Transverse colon (tissue), 4 donors: ENCODE measurements at regions not wholly inside any gene's neighbourhood (a gene's known extent, or its start where the extent isn't known, plus 50 kb on each side); places are given as distances from the start of the nearest gene placed in this dataset.
"Not testable (repeated sequence)": the region's sequence is repeated elsewhere in the genome, so short reads cannot be mapped to it uniquely, and the experiment has no call there.

ENCODE experiments used
- DNase-seq: peaks from one replicate; pipeline ENCODE4 v3.0.0-alpha.2; 2019
- H3K27ac ChIP-seq, 4 donors: fragments of 200-600 bp; sonication (generic); 2 replicates each; pipeline ENCODE4 v1.5.1; 2016 to 2018; ENCODE audit warnings: inconsistent platforms in 4 of 4
- H3K27me3 ChIP-seq: fragments of 200-600 bp; sonication (generic); 2 replicates; pipeline ENCODE4 v1.5.1; 2017; ENCODE audit warnings: inconsistent platforms
- H3K36me3 ChIP-seq, 4 donors: fragments of 200-600 bp; sonication (generic); 2 replicates each; pipeline ENCODE4 v1.5.1; 2017 to 2019; ENCODE audit warnings: inconsistent platforms in 4 of 4
- H3K4me1 ChIP-seq, 4 donors: fragments of 200-600 bp; sonication (generic); 2 replicates each; pipeline ENCODE4 v1.5.1; 2017 to 2020; ENCODE audit warnings: inconsistent platforms in 4 of 4
- H3K4me3 ChIP-seq, 4 donors: fragments of 200-600 bp; sonication (generic); 1 replicate in 1 of 4; 2 replicates in 3 of 4; pipeline versions ENCODE4 v1.5.1 to v1.6.1; 2017 to 2019; ENCODE audit warnings: inconsistent platforms in 4 of 4
- H3K9me3 ChIP-seq, 2 donors: fragments of 200-600 bp; sonication (generic); 2 replicates each; pipeline ENCODE4 v1.5.1; 2017 to 2019; ENCODE audit warnings: inconsistent platforms in 2 of 2
- EP300 ChIP-seq: sonication (generic); formaldehyde crosslinking; IDR thresholded peaks from one replicate; pipeline ENCODE4 v1.6.1; 2017; ENCODE audit warnings: antibody characterized with exemption, low read depth
- POLR2A ChIP-seq: fragments of 450-650 bp; IDR thresholded peaks from one replicate; pipeline ENCODE4 v1.6.1; 2016; ENCODE audit warnings: antibody characterized with exemption, mild to moderate bottlenecking, moderate library complexity
- POLR2AphosphoS5 ChIP-seq, 3 donors: sonication (generic); formaldehyde crosslinking; IDR thresholded peaks; one replicate each; pipeline ENCODE4 v1.6.1; 2016; ENCODE audit warnings: antibody characterized with exemption in 3 of 3
- WGBS, 2 donors: methylation state at CpG; one replicate each; pipeline ENCODE4 v1.1.5; 2018; ENCODE audit warnings: low coverage in 1 of 2; 5-methylcytosine and 5-hydroxymethylcytosine counted together
- in situ Hi-C, 4 donors: fragments of 200-750 bp; cut with MboI; loops; one replicate each; pipeline versions ENCODE4 v1.15.0 to v1.15.1; 2017; ENCODE audit warnings: low sequenced_read_pairs in 3 of 4, low pct_ligation_motif_present in 1 of 4, low pct_unique_long_range_greater_than_20kb in 1 of 4
- intact Hi-C: fragments of 100-400 bp; cut with DNase I; formaldehyde crosslinking; loops from one replicate; pipeline ENCODE4 v1.15.1; 2023; ENCODE audit warnings: low total_unique reads
- TF ChIP-seq, protein P1 (sequence below), 5 experiments: fragments of 200-600 bp in 3 of 5; fragments of 450-650 bp in 2 of 5; sonication (generic) in 3 of 5; IDR thresholded peaks; 1 replicate in 2 of 5; 2 replicates in 3 of 5; pipeline ENCODE4 v1.5.1; 2016 to 2017; ENCODE audit warnings: antibody characterized with exemption in 5 of 5, inconsistent platforms in 3 of 5, mild to moderate bottlenecking in 2 of 5, moderate library complexity in 1 of 5

DNA sequence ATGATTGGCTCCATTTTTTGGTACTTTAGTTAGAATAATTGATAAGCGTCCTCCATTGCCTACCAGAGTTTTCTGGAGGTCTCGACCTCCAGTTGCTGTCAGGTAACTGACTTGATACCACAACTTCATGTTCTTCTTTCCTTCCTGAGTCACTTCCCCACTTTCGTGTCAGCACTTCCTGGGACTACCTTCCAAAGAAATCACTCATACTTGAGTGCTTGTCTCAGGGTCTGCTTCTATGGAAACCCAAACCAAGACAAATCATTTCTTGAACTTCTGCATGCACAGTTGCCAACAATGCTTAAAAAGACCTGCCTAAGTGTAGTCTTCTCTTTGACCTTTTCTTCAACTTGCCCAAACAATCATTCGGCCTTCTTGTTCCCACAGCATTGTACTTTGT is 210.3 kb upstream of the ETAA1 start:
- H3K36me3 ChIP-seq, result no peaks in the 10 kb centered on the region
- TF ChIP-seq POLR2AphosphoS5 (IDR thresholded peaks at IDR 0.05) (no peak), EP300 (no peak), POLR2A (no peak)
- TF ChIP-seq, protein P1, sequence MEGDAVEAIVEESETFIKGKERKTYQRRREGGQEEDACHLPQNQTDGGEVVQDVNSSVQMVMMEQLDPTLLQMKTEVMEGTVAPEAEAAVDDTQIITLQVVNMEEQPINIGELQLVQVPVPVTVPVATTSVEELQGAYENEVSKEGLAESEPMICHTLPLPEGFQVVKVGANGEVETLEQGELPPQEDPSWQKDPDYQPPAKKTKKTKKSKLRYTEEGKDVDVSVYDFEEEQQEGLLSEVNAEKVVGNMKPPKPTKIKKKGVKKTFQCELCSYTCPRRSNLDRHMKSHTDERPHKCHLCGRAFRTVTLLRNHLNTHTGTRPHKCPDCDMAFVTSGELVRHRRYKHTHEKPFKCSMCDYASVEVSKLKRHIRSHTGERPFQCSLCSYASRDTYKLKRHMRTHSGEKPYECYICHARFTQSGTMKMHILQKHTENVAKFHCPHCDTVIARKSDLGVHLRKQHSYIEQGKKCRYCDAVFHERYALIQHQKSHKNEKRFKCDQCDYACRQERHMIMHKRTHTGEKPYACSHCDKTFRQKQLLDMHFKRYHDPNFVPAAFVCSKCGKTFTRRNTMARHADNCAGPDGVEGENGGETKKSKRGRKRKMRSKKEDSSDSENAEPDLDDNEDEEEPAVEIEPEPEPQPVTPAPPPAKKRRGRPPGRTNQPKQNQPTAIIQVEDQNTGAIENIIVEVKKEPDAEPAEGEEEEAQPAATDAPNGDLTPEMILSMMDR (IDR thresholded peaks at IDR 0.05), result no peak
- DNase-seq, result no peak
- 80% methylated on average over 3 to 4 of the region's 4 CpGs for WGBS, 2 donors
- H3K27me3 ChIP-seq, result no peaks in the 10 kb centered on the region
- no peak overlapping the region for H3K27ac ChIP-seq
- H3K9me3 ChIP-seq, result no peaks in the 10 kb centered on the region
- no peak overlapping the region for H3K4me3 ChIP-seq
- no peaks in the 10 kb centered on the region for H3K4me1 ChIP-seq
- in situ Hi-C loops, result no loop called here
- intact Hi-C loops, result no loop called here

DNA sequence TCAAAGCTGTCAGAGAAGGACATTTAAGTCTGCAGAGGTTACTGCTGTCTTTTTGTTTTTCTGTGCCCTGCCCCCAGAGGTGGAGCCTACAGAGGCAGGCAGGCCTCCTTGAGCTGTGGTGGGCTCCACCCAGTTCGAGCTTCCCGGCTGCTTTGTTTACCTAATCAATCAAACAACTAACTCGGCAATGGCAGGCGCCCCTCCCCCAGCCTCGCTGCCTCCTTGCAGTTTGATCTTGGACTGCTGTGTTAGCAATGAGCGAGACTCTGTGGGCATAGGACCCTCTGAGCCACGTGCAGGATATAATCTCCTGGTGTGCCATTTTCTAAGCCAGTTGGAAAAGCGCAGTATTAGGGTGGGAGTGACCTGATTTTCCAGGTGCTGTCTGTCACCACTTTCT is 201.8 kb upstream of the ETAA1 start:
- H3K27ac ChIP-seq, DNase-seq, in situ Hi-C loops, H3K4me3 ChIP-seq, H3K9me3 ChIP-seq, H3K27me3 ChIP-seq, H3K4me1 ChIP-seq, H3K36me3 ChIP-seq: not testable (repeated sequence)
- intact Hi-C loops, result loop anchor here (5.0 kb wide), 1 partner anchor 1142 kb away; no protein-coding TSS in a partner anchor
- 64% methylated on average over 8 of the region's 8 CpGs; no CpG with 5 or more reads in 1 of the 2 donors for WGBS, 2 donors

- H3K36me3 ChIP-seq, result no peaks in the 10 kb centered on the region
- no peak overlapping the region for H3K4me3 ChIP-seq
- no peaks in the 10 kb centered on the region for H3K9me3 ChIP-seq
- 65 to 78% methylated on average over 3 of the region's 3 CpGs for WGBS, 2 donors
- H3K4me1 ChIP-seq, result no peaks in the 10 kb centered on the region
- H3K27ac ChIP-seq, result no peak overlapping the region
- intact Hi-C loops, result no loop called here
- in situ Hi-C loops, result no loop called here
- no peak for TF ChIP-seq POLR2AphosphoS5 (IDR thresholded peaks at IDR 0.05)
- no peak for TF ChIP-seq POLR2A
- no peak for TF ChIP-seq EP300
- TF ChIP-seq, protein P1 (IDR thresholded peaks at IDR 0.05), result no peak
- H3K27me3 ChIP-seq, result no peaks in the 10 kb centered on the region
- no peak for DNase-seq
Measured at GRCh38 chr2:67201521-67201920, 195.6 kb upstream of the ETAA1 start.

GRCh38 chr2:67204349-67204748 is 192.8 kb upstream of the ETAA1 start:
- in situ Hi-C loops, result no loop called here
- DNase-seq, result no peak
- no peak overlapping the region for H3K4me3 ChIP-seq
- H3K27me3 ChIP-seq, result no peaks in the 10 kb centered on the region
- intact Hi-C loops, result no loop called here
- no peak overlapping the region for H3K27ac ChIP-seq
- TF ChIP-seq EP300 (no peak), POLR2A (no peak), POLR2AphosphoS5 (IDR thresholded peaks at IDR 0.05) (no peak)
- TF ChIP-seq, protein P1 (IDR thresholded peaks at IDR 0.05), result no peak
- 94 to 100% methylated on average over 1 of the region's 1 CpG for WGBS, 2 donors
- H3K36me3 ChIP-seq, result no peaks in the 10 kb centered on the region
- H3K4me1 ChIP-seq, result no peaks in the 10 kb centered on the region
- no peaks in the 10 kb centered on the region for H3K9me3 ChIP-seq

- in situ Hi-C loops (no loop called here), intact Hi-C loops (no loop called here)
- Histone ChIP-seq H3K4me3 (no peak overlapping the region), H3K27me3 (no peaks in the 10 kb centered on the region), H3K4me1 (no peaks in the 10 kb centered on the region), H3K36me3 (no peaks in the 10 kb centered on the region), H3K9me3 (no peaks in the 10 kb centered on the region), H3K27ac (no peak overlapping the region)
- no peak for DNase-seq
- 75 to 82% methylated on average over 1 to 3 of the region's 3 CpGs for WGBS, 2 donors
- TF ChIP-seq, protein P1 (IDR thresholded peaks at IDR 0.05), result no peak
- TF ChIP-seq EP300 (no peak), POLR2AphosphoS5 (IDR thresholded peaks at IDR 0.05) (no peak), POLR2A (no peak)
Measured at GRCh38 chr2:67208887-67209500, 188.1 kb upstream of the ETAA1 start.
